ENCODE measurements at regions not wholly inside any gene's neighbourhood (a gene's known extent, or its start where the extent isn't known, plus 50 kb on each side); places are given as distances from the start of the nearest gene placed in this dataset.

DNA sequence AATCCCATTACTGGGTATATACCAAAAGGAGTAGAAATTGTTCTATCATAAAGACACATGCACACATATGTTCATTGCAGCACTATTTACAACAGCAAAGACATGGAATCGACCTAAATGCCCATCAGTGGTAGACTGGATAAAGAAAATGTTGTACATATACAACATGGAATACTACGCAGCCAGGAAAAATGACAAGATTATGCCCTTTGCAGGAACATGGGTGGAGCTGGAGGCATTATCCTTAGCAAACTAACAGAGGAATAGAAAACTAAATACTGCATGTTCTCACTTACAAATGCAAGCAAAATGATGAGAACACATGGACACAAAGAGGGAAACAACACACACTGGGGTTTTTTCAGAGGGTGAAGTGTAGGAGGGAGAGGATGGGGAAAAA lies 300.2 kb downstream of the BAMBI start:
- H3K9me3 ChIP-seq (replicated peaks; ENCODE audit: insufficient read depth, low read length): no peaks in the 10 kb centered on the region; the same call in 1 of the 2 replicates
- H3K9ac ChIP-seq (ENCODE audit: low read length): no peak overlapping the region
- no peaks in the 10 kb centered on the region for H3K79me2 ChIP-seq (ENCODE audit: low read length)
- H2AFZ ChIP-seq (ENCODE audit: low read length): no peak overlapping the region
- H3K27me3 ChIP-seq (replicated peaks; ENCODE audit: insufficient read depth, low read length): no peaks in the 10 kb centered on the region
- no peaks in the 10 kb centered on the region for H3K36me3 ChIP-seq (replicated peaks; ENCODE audit: insufficient read depth, low read length)
- H3K4me2 ChIP-seq (ENCODE audit: low read depth, low read length): no peak overlapping the region
- TF ChIP-seq EZH2 (optimal IDR thresholded peaks at IDR 0.05; ENCODE audit: low read depth, low read length) (no peak), EZH2phosphoT487 (IDR thresholded peaks at IDR 0.05; ENCODE audit: low read length) (no peak)
- TF ChIP-seq, protein P1, sequence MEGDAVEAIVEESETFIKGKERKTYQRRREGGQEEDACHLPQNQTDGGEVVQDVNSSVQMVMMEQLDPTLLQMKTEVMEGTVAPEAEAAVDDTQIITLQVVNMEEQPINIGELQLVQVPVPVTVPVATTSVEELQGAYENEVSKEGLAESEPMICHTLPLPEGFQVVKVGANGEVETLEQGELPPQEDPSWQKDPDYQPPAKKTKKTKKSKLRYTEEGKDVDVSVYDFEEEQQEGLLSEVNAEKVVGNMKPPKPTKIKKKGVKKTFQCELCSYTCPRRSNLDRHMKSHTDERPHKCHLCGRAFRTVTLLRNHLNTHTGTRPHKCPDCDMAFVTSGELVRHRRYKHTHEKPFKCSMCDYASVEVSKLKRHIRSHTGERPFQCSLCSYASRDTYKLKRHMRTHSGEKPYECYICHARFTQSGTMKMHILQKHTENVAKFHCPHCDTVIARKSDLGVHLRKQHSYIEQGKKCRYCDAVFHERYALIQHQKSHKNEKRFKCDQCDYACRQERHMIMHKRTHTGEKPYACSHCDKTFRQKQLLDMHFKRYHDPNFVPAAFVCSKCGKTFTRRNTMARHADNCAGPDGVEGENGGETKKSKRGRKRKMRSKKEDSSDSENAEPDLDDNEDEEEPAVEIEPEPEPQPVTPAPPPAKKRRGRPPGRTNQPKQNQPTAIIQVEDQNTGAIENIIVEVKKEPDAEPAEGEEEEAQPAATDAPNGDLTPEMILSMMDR (IDR thresholded peaks at IDR 0.05; ENCODE audit: low read length): no peak
- H3K27ac ChIP-seq (ENCODE audit: low read length): no peak overlapping the region
- no peaks in the 10 kb centered on the region for H3F3A ChIP-seq (ENCODE audit: insufficient read depth, low read length)
- H3K4me1 ChIP-seq (ENCODE audit: low read length): no peaks in the 10 kb centered on the region
- H4K20me1 ChIP-seq (ENCODE audit: insufficient read depth, low read length): no peaks in the 10 kb centered on the region
- no peaks in the 10 kb centered on the region for H3K9me2 ChIP-seq (replicated peaks; ENCODE audit: insufficient read depth, low read length)
- no peak overlapping the region for H3K4me3 ChIP-seq (ENCODE audit: low read length)
- DNase-seq: no peak

DNA sequence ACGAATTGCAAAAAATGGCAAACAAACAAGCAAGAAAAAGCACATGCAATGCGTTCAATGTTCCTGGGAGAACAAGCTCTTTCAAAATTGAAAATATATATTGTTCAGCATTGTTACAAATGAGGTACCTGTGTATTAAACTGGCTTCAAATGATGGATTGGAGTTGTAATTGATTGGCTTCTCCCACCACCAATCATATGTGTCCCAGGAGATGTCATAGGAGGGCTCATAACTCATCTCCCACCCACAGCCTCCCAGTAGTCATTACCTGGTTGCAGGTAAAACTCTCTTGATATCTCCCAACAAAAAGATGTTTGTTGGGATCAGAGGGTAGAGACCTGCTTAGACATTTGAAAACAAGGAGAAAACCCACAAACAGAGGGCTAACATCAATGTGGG lies 302.9 kb downstream of the BAMBI start:
- Histone ChIP-seq H2AFZ (ENCODE audit: low read length) (no peak overlapping the region), H3K9me2 (replicated peaks; ENCODE audit: insufficient read depth, low read length) (no peaks in the 10 kb centered on the region), H3K27ac (ENCODE audit: low read length) (no peak overlapping the region), H3K4me3 (ENCODE audit: low read length) (no peak overlapping the region), H3F3A (ENCODE audit: insufficient read depth, low read length) (no peaks in the 10 kb centered on the region), H3K4me2 (ENCODE audit: low read depth, low read length) (no peak overlapping the region), H3K9me3 (replicated peaks; ENCODE audit: insufficient read depth, low read length) (no peaks in the 10 kb centered on the region; the same call in 1 of the 2 replicates), H3K79me2 (ENCODE audit: low read length) (no peaks in the 10 kb centered on the region), H4K20me1 (ENCODE audit: insufficient read depth, low read length) (no peaks in the 10 kb centered on the region), H3K36me3 (replicated peaks; ENCODE audit: insufficient read depth, low read length) (no peaks in the 10 kb centered on the region), H3K4me1 (ENCODE audit: low read length) (no peaks in the 10 kb centered on the region), H3K27me3 (replicated peaks; ENCODE audit: insufficient read depth, low read length) (no peaks in the 10 kb centered on the region), H3K9ac (ENCODE audit: low read length) (no peak overlapping the region)
- no peak for DNase-seq
- TF ChIP-seq, protein P1 (IDR thresholded peaks at IDR 0.05; ENCODE audit: low read length): no peak
- TF ChIP-seq EZH2phosphoT487 (IDR thresholded peaks at IDR 0.05; ENCODE audit: low read length) (no peak), EZH2 (optimal IDR thresholded peaks at IDR 0.05; ENCODE audit: low read depth, low read length) (no peak)

DNA sequence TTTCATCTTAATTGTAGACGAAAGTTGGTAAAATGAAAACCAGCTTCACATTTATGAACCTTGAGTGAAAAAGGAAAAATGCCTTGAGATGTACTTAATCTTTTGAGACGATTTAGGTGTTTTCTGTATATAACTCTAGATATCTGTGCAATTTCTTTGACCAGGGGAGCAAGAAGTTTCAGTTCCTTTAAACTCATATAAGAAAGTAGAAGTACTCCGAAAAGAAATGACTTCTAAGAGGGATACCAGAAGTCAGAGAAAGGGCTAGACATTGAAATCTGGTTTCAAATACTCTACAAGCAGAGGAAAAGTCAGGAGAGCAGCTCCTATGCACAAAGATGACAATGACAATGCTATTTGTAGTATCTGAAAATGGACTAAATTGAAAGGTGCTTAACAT lies 303.7 kb downstream of the BAMBI start:
- Histone ChIP-seq H3K27me3 (replicated peaks; ENCODE audit: insufficient read depth, low read length) (no peaks in the 10 kb centered on the region), H3F3A (ENCODE audit: insufficient read depth, low read length) (no peaks in the 10 kb centered on the region), H4K20me1 (ENCODE audit: insufficient read depth, low read length) (no peaks in the 10 kb centered on the region), H3K79me2 (ENCODE audit: low read length) (no peaks in the 10 kb centered on the region), H3K4me1 (ENCODE audit: low read length) (no peaks in the 10 kb centered on the region), H3K27ac (ENCODE audit: low read length) (no peak overlapping the region), H3K4me3 (ENCODE audit: low read length) (no peak overlapping the region), H3K9ac (ENCODE audit: low read length) (no peak overlapping the region), H2AFZ (ENCODE audit: low read length) (no peak overlapping the region), H3K4me2 (ENCODE audit: low read depth, low read length) (no peak overlapping the region), H3K36me3 (replicated peaks; ENCODE audit: insufficient read depth, low read length) (no peaks in the 10 kb centered on the region), H3K9me2 (replicated peaks; ENCODE audit: insufficient read depth, low read length) (no peaks in the 10 kb centered on the region), H3K9me3 (replicated peaks; ENCODE audit: insufficient read depth, low read length) (no peaks in the 10 kb centered on the region; the same call in 1 of the 2 replicates)
- no peak for DNase-seq
- TF ChIP-seq, protein P1 (IDR thresholded peaks at IDR 0.05; ENCODE audit: low read length): no peak
- TF ChIP-seq EZH2 (optimal IDR thresholded peaks at IDR 0.05; ENCODE audit: low read depth, low read length) (no peak), EZH2phosphoT487 (IDR thresholded peaks at IDR 0.05; ENCODE audit: low read length) (no peak)
